ENCODE measurements at regions not wholly inside any gene's neighbourhood (a gene's known extent, or its start where the extent isn't known, plus 50 kb on each side); places are given as distances from the start of the nearest gene placed in this dataset.

GRCh38 chr17:79332011-79332554, 257.5 kb downstream of the ENGASE start:
- TF ChIP-seq CTCF (IDR thresholded peaks at IDR 0.05): no peak
- no peak for TF ChIP-seq POLR2A (IDR thresholded peaks at IDR 0.05)

Data from breast epithelium (tissue), 3 donors.